Fibroblast of pulmonary artery (primary cell): ENCODE measurements at regions not wholly inside any gene's neighbourhood (a gene's known extent, or its start where the extent isn't known, plus 50 kb on each side); places are given as distances from the start of the nearest gene placed in this dataset.
A peak's percentile ranks its signal among the peaks of the same experiment; 100 is the strongest.
"Not testable (repeated sequence)": the region's sequence is repeated elsewhere in the genome, so short reads cannot be mapped to it uniquely, and the experiment has no call there.

Experiments
- DNase-seq: peaks from one replicate; pipeline ENCODE4 v3.0.0-alpha.2; 2010; ENCODE audit warnings: low read depth
- H3K4me3 ChIP-seq: replicated peaks from 2 replicates; pipeline ENCODE4 v1.5.1; 2011; ENCODE audit warnings: low read depth, mild to moderate bottlenecking, control low read depth, low read length, moderate library complexity
- TF ChIP-seq, protein P1 (sequence below): IDR thresholded peaks from 2 replicates; pipeline ENCODE4 v1.5.1; 2011; ENCODE audit warnings: mild to moderate bottlenecking, control low read depth, low read length, inconsistent platforms; ENCODE audit errors: missing control alignments

DNA sequence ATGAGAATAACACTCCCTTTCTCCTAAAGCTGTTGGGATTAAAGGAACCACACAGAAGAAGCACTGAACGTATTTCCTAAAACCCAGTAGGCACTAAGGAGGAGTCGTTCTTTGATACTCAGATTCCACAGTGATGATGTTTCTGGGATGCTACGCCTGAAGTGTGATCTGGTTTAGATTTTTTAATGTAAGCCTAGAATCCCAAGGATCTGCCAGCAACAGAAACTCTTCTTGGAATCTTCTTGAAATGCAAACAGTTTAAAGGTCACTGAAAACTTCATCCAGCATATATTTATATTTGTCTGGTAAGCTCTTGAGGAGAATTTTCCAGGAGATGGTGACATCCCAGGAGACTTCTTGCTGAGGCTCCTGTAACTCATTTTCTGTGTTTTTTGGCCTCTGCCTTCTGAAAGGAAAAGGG, 247.6 kb upstream of the TRIB2 start:
- H3K4me3 ChIP-seq: no peak overlapping the region

DNA sequence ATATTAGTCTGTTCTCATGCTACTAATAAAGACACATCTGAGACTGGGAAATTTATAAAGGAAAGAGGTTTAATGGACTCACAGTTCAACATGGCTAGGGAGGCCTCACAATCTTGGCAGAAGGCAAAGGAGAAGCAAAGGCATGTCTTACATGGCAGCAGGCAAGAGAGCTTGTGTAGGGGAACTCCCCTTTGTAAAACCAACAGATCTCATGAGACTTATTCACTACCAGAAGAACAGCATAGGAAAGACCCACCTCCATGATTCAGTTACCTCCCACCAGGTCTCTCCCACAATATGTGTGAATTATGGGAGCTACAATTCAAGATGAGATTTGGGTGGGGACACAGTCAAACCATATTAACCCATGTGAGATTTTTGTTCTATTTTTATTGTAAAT, 244.5 kb upstream of the TRIB2 start:
- not testable (repeated sequence) for H3K4me3 ChIP-seq, DNase-seq

More for the DNA sequence above, 247.6 kb upstream of the TRIB2 start:
- no peak for DNase-seq
- TF ChIP-seq, protein P1, sequence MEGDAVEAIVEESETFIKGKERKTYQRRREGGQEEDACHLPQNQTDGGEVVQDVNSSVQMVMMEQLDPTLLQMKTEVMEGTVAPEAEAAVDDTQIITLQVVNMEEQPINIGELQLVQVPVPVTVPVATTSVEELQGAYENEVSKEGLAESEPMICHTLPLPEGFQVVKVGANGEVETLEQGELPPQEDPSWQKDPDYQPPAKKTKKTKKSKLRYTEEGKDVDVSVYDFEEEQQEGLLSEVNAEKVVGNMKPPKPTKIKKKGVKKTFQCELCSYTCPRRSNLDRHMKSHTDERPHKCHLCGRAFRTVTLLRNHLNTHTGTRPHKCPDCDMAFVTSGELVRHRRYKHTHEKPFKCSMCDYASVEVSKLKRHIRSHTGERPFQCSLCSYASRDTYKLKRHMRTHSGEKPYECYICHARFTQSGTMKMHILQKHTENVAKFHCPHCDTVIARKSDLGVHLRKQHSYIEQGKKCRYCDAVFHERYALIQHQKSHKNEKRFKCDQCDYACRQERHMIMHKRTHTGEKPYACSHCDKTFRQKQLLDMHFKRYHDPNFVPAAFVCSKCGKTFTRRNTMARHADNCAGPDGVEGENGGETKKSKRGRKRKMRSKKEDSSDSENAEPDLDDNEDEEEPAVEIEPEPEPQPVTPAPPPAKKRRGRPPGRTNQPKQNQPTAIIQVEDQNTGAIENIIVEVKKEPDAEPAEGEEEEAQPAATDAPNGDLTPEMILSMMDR: no peak

DNA sequence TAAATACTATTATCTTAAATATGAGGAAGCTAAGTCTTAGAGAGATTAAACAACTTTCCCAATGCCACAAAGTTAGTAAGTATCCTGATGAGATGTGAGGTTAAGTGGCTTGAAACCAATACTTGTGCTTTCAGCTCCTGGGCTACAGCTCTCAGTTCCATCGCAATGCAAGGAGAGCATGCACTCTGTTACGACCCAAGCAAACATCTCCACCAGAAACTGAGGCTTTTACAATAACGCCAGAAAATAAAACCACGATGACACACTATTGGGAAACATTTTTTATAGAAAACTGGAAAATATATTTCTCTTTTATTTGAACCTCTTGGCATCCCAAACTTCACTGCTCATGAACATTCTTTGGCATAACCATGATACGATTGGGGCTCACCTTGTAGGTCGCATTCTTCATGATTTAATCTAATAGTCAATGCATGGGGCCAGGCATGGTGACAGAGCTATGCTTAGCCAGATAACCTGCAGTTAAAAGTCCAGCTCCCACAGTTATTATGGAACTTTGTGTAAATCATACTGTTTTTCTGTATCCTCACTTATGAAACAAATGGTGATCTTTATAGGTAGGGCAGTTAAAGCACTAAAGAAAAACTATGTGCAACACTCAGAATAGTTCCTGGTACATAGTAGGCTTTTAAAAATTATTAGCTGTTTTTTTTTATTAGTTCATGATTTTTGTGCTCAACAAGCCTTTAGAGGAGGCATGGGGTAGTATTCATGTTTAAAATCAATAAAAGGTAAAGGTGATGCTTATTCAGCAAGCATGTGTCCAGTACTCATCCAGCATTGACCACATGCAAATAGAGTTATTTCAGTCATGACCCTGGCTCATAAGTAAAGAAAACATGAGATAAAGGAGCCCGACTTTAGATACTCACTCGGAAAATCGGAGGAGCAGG, 238.3 kb upstream of the TRIB2 start:
- no peak for DNase-seq
- TF ChIP-seq, protein P1: no peak
- no peak overlapping the region for H3K4me3 ChIP-seq

DNA sequence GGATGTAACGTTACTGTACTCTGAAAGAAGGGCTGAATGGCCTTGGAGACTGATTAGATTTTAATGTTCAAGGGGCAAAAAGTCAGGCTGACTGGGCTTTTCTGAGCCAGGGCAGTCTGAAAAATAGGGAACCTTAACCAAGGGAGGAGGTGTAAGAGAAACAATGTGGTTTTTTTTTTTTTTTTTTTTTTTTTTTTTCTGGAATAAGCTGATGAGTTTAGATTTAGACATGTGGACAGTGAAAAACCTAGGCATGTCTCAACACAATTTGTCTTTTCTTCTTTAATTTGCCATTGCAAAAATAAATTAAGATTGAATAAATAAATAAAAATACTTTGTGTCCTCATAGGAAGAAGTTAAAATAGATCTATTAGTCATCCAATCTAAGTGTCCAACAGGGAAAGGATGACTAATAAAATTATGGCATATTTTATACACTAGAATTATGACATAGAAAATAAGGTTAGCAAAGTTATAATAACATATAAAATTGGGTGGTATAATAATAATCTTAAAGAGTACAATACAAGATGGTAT, 237.6 kb upstream of the TRIB2 start:
- TF ChIP-seq, protein P1: no peak
- no peak overlapping the region for H3K4me3 ChIP-seq
- peak; percentile 30 for DNase-seq

DNA sequence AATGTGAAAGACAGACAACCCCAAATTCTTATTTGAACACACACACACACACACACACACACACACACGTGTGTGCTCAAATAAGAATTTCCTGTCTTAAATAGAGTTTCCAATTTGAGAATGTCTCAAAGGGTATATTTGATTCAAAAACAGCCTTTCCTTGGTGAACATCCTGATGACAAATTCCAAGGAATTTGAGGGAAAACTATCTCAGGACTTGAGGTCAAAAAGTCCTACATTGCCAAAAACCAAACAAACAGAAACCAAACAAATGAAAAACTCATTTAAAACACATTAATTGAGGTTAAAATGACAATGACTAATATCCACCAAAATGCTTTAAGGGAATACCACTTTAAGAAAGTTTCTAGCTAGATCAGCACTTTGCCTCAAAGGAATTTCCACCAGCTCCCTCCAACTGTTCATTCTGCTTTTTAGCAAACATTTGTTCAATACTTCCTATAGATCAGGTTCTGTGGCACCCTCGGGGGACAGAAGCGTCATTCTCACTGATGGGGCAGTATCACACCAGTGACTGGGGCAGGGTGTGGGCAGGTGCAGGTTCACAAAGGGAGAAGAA, 232.1 kb upstream of the TRIB2 start:
- TF ChIP-seq, protein P1: no peak
- no peak for DNase-seq
- no peak overlapping the region for H3K4me3 ChIP-seq

DNA sequence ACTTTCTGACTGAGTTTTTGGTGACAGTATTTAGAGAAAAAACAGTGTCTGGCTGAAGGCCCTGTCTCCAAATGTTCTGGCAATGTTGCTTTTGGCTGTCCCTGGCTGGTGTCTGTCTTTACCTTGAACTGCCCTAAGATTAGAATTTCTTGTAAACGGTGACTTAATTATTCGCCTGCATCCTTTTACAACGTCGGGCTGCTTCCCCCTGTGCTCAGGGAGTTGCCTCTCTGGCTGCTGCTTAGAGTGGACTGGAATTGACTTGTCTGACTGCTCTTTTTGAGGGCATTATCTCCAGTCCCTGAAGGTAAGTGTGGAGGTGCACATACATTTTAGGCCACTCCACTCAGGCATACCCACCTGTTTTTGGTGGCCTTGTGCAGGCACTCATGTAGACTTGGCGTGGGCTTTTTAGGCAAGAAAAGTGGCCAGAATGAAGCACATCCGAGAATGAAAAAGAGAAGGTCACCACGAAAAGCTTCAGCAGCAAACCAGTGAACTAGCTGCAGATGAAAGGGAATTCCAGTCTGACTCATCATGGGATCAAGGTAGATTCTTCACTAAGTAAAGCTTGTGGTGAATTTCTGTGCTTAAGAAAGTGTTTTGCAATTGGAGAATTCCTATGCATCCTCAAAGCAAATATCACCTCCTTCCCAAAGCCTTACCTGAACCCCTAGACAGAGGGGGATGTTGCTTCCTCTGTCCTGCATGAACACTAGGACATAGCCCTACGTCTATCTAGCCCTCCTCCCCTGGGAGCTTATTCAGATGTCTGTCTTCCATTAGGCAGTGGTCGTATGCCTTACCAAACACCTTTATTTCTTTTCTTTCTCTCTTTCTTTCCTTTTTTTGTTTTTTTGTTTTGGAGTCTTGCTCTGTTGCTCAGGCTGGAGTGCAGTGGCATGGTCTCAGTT, 230.3 kb upstream of the TRIB2 start:
- TF ChIP-seq, protein P1: no peak
- no peak for DNase-seq
- H3K4me3 ChIP-seq: no peak overlapping the region
